ENCODE measurements at regions not wholly inside any gene's neighbourhood (a gene's known extent, or its start where the extent isn't known, plus 50 kb on each side); places are given as distances from the start of the nearest gene placed in this dataset.
A peak's percentile ranks its signal among the peaks of the same experiment; 100 is the strongest.
"Not testable (repeated sequence)": the region's sequence is repeated elsewhere in the genome, so short reads cannot be mapped to it uniquely, and the experiment has no call there.

DNA sequence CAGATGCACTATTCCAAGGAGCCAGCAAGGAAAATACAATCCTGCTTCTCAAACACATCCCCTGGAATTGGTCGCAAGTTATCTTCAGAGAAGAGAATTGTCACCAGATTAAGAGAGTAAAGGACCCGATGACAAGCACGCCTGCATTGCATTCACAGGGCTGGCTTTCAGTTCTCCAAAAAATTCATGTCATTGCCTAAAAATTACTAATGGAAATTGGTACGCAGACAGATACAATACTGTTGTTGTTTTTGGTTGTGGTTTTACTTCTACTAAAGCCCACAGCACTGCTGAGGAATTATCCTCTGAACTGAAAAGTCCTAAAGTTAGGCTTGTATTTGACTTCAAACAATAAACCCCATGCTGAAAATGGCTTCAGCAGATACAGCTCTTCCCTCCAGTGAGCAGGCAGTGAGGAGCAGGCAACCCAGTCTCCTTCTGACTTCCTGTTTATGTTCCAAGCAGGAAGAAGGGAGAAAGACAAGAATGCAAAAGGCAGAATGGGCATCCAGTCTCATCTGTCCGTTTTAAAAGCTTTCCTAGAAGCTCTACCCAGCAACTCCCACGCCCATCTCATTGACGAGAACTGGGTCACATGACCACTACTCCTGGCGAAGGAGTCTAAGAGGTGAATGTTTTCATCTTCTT lies 80.6 kb upstream of the ZNF366 start:
- DNase-seq = no peak
- H3K27me3 ChIP-seq (replicated peaks) = no peaks in the 10 kb centered on the region
- TF ChIP-seq, protein P1, sequence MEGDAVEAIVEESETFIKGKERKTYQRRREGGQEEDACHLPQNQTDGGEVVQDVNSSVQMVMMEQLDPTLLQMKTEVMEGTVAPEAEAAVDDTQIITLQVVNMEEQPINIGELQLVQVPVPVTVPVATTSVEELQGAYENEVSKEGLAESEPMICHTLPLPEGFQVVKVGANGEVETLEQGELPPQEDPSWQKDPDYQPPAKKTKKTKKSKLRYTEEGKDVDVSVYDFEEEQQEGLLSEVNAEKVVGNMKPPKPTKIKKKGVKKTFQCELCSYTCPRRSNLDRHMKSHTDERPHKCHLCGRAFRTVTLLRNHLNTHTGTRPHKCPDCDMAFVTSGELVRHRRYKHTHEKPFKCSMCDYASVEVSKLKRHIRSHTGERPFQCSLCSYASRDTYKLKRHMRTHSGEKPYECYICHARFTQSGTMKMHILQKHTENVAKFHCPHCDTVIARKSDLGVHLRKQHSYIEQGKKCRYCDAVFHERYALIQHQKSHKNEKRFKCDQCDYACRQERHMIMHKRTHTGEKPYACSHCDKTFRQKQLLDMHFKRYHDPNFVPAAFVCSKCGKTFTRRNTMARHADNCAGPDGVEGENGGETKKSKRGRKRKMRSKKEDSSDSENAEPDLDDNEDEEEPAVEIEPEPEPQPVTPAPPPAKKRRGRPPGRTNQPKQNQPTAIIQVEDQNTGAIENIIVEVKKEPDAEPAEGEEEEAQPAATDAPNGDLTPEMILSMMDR (IDR thresholded peaks at IDR 0.05; ENCODE audit: low read depth, low read length, missing control alignments) = no peak
- in situ Hi-C loops (cut with HindIII; ENCODE audit: low pct_ligation_motif_present, low sequenced_read_pairs) = no loop called here
- H3K27ac ChIP-seq = peak overlapping the region; percentile 15
- H3K36me3 ChIP-seq (replicated peaks) = no peaks in the 10 kb centered on the region
- no peak overlapping the region for H3K4me3 ChIP-seq (ENCODE audit: low read depth, low read length)

DNA sequence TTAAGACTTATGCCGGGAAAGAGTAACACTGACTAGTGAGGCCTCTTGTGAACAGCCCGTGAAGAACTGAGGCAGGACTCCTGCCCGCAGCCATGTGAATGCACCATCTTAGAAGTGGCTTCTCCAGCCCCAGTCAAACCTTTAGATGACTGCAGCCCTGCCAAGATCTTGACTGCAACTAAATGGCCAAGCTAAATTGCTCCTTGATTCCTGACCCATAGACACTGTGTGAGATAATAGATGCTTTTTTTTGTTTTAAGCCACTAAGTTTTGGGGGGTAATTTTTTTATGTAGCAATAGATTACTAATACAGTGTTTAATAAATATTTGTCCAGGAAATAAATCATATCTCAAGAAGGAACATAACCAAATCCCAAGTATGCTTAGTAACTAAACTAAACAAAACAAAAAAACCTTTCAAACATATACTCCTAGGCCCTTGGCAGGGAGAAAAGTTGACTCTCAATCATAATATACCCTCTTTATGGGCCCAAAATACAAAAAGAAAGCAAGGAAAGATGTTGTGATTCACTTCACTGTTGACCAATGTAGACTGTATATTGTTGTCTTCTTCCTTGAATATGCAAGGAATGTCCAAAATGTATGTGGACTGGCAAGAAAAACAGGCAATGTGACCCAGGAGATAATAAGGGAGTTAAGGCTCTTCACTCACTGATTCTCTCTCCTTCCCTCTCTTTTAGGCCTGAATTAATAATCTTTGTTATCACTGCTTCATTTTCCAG lies 79.7 kb upstream of the ZNF366 start:
- in situ Hi-C loops (cut with HindIII; ENCODE audit: low pct_ligation_motif_present, low sequenced_read_pairs) = no loop called here
- peak; percentile 20 for DNase-seq
- peak overlapping the region; percentile 15 for H3K27ac ChIP-seq
- TF ChIP-seq, protein P1 (IDR thresholded peaks at IDR 0.05; ENCODE audit: low read depth, low read length, missing control alignments) = no peak
- no peaks in the 10 kb centered on the region for H3K36me3 ChIP-seq (replicated peaks)
- no peak overlapping the region for H3K4me3 ChIP-seq (ENCODE audit: low read depth, low read length)
- H3K27me3 ChIP-seq (replicated peaks) = no peaks in the 10 kb centered on the region

DNA sequence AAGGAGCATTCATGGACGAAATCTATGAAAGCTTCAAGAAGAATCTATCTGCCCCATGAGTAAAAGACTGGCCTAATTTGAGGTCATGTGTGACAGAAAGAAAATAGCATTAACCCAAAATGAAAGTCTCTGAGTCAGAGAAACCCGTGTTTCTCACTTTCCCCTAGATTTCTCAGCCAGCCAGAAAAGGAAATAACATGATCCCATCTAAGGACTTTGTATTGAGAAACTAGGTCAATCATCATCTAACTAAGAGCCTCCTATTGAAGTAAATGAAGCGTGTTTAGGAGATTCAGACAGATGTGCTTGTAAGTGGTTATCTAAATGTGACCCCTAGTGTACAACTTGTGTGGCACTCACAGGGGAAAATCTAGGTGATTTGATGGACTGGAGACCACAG lies 77.3 kb upstream of the ZNF366 start:
- TF ChIP-seq, protein P1 (IDR thresholded peaks at IDR 0.05; ENCODE audit: low read depth, low read length, missing control alignments) = no peak
- Histone ChIP-seq H3K27ac (no peak overlapping the region), H3K4me3 (ENCODE audit: low read depth, low read length) (no peak overlapping the region), H3K27me3 (replicated peaks) (no peaks in the 10 kb centered on the region), H3K36me3 (replicated peaks) (no peaks in the 10 kb centered on the region)
- DNase-seq = no peak
- in situ Hi-C loops (cut with HindIII; ENCODE audit: low pct_ligation_motif_present, low sequenced_read_pairs) = no loop called here

DNA sequence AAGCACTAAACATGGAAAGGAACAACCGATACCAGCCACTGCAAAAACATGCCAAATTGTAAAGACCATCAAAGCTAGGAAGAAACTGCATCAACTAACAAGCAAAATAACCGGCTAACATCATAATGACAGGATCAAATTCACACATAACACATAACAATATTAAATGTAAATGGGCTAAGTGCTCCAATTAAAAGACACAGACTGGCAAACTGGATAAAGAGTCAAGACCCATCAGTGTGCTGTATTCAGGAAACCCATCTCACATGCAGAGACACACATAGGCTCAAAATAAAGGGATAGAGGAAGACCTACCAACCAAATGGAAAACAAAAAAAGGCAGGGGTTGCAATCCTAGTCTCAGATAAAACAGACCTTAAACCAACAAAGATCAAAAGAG lies 72.1 kb upstream of the ZNF366 start:
- DNase-seq; H3K36me3 ChIP-seq (replicated peaks); H3K27ac ChIP-seq; in situ Hi-C loops (cut with HindIII; ENCODE audit: low pct_ligation_motif_present, low sequenced_read_pairs); H3K4me3 ChIP-seq (ENCODE audit: low read depth, low read length); H3K27me3 ChIP-seq (replicated peaks): not testable (repeated sequence)

- Histone ChIP-seq H3K36me3 (replicated peaks) (no peaks in the 10 kb centered on the region), H3K4me3 (ENCODE audit: low read depth, low read length) (no peak overlapping the region), H3K27me3 (replicated peaks) (no peaks in the 10 kb centered on the region), H3K27ac (no peak overlapping the region)
- in situ Hi-C loops (cut with HindIII; ENCODE audit: low pct_ligation_motif_present, low sequenced_read_pairs) = no loop called here
- no peak for DNase-seq
- TF ChIP-seq, protein P1 (IDR thresholded peaks at IDR 0.05; ENCODE audit: low read depth, low read length, missing control alignments) = no peak
Observed at GRCh38 chr5:72572236-72572765, 65.1 kb upstream of the ZNF366 start.

- in situ Hi-C loops (cut with HindIII; ENCODE audit: low pct_ligation_motif_present, low sequenced_read_pairs) = no loop called here
- H3K27me3 ChIP-seq (replicated peaks) = no peaks in the 10 kb centered on the region
Observed at GRCh38 chr5:72569408-72569944, 62.3 kb upstream of the ZNF366 start.

More at GRCh38 chr5:72569408-72569944, 62.3 kb upstream of the ZNF366 start:
- no peak overlapping the region for H3K27ac ChIP-seq
- no peak overlapping the region for H3K4me3 ChIP-seq (ENCODE audit: low read depth, low read length)
- no peak for DNase-seq
- H3K36me3 ChIP-seq (replicated peaks) = no peaks in the 10 kb centered on the region
- TF ChIP-seq, protein P1 (IDR thresholded peaks at IDR 0.05; ENCODE audit: low read depth, low read length, missing control alignments) = no peak

Measured in brain microvascular endothelial cell (primary cell).